ENCODE measurements at regions not wholly inside any gene's neighbourhood (a gene's known extent, or its start where the extent isn't known, plus 50 kb on each side); places are given as distances from the start of the nearest gene placed in this dataset.
A peak's percentile ranks its signal among the peaks of the same experiment; 100 is the strongest.
"Not testable (repeated sequence)": the region's sequence is repeated elsewhere in the genome, so short reads cannot be mapped to it uniquely, and the experiment has no call there.

GRCh38 chr1:5727871-5728643 lies 264.2 kb downstream of the NPHP4 start:
- H3K9me3 ChIP-seq (ENCODE audit: low read depth), result no peaks in the 10 kb centered on the region
- H3K36me3 ChIP-seq, result no peaks in the 10 kb centered on the region
- Mint-ChIP-seq H3K4me3 (no peak overlapping the region), H3K27me3 (ENCODE audit: insufficient read depth, low read depth) (no peaks in the 10 kb centered on the region), H3K9me3 (peaks cover 3% of the 10 kb centered on the region), H3K36me3 (no peaks in the 10 kb centered on the region), H3K4me1 (peaks cover 37% of the 10 kb centered on the region), H3K27ac (peak overlapping the region; percentile 75)
- no peaks in the 10 kb centered on the region for H3K27me3 ChIP-seq
- H3K9ac ChIP-seq, result no peak overlapping the region
- H3K27ac ChIP-seq, result no peak overlapping the region
- no peaks in the 10 kb centered on the region for H4K20me1 ChIP-seq (ENCODE audit: low read depth)
- no peak overlapping the region for H3K4me2 ChIP-seq
- H3K4me3 ChIP-seq, result no peak overlapping the region
- no peaks in the 10 kb centered on the region for H3K79me2 ChIP-seq (ENCODE audit: low read depth)
- H3K4me1 ChIP-seq, result peaks cover 5% of the 10 kb centered on the region
- DNase-seq (ENCODE audit: low spot score), result no peak
- no peak overlapping the region for H2AFZ ChIP-seq (replicated peaks)
- TF ChIP-seq EZH2phosphoT487 (IDR thresholded peaks at IDR 0.05) (no peak), EZH2 (IDR thresholded peaks at IDR 0.05) (no peak), CTCF (IDR thresholded peaks at IDR 0.05) (no peak)
- no peaks in the 10 kb centered on the region for H3F3A ChIP-seq (ENCODE audit: low read depth)

GRCh38 chr1:5727191-5727590 lies 265.0 kb downstream of the NPHP4 start:
- TF ChIP-seq CTCF (IDR thresholded peaks at IDR 0.05), result no peak
- no peak for TF ChIP-seq EZH2phosphoT487 (IDR thresholded peaks at IDR 0.05)
- TF ChIP-seq EZH2 (IDR thresholded peaks at IDR 0.05), result no peak
- H3K27ac Mint-ChIP-seq, result peak overlapping the region; percentile 75

GRCh38 chr1:5726586-5727184 lies 265.5 kb downstream of the NPHP4 start:
- not testable (repeated sequence) for H3K36me3 Mint-ChIP-seq

More at GRCh38 chr1:5727191-5727590, 265.0 kb downstream of the NPHP4 start:
- H3K4me1 Mint-ChIP-seq, result peaks cover 37% of the 10 kb centered on the region
- Histone ChIP-seq H3K36me3 (no peaks in the 10 kb centered on the region), H3K27ac (no peak overlapping the region), H3K9me3 (ENCODE audit: low read depth) (no peaks in the 10 kb centered on the region), H3K79me2 (ENCODE audit: low read depth) (no peaks in the 10 kb centered on the region), H3K27me3 (no peaks in the 10 kb centered on the region), H3K9ac (no peak overlapping the region), H3F3A (ENCODE audit: low read depth) (no peaks in the 10 kb centered on the region), H4K20me1 (ENCODE audit: low read depth) (no peaks in the 10 kb centered on the region), H3K4me3 (no peak overlapping the region), H3K4me2 (peak overlapping the region; percentile 5), H3K4me1 (peaks cover 5% of the 10 kb centered on the region), H2AFZ (replicated peaks) (no peak overlapping the region)
- DNase-seq (ENCODE audit: low spot score), result no peak
- no peaks in the 10 kb centered on the region for H3K27me3 Mint-ChIP-seq (ENCODE audit: insufficient read depth, low read depth)
- no peaks in the 10 kb centered on the region for H3K36me3 Mint-ChIP-seq
- H3K9me3 Mint-ChIP-seq, result peaks cover 3% of the 10 kb centered on the region
- no peak overlapping the region for H3K4me3 Mint-ChIP-seq

More at GRCh38 chr1:5726586-5727184, 265.5 kb downstream of the NPHP4 start:
- H4K20me1 ChIP-seq (ENCODE audit: low read depth); H3K9me3 ChIP-seq (ENCODE audit: low read depth); H3K27me3 ChIP-seq; H2AFZ ChIP-seq (replicated peaks); H3K27ac ChIP-seq; H3K4me3 ChIP-seq; H3K27ac Mint-ChIP-seq; H3F3A ChIP-seq (ENCODE audit: low read depth); H3K9ac ChIP-seq; H3K9me3 Mint-ChIP-seq; DNase-seq (ENCODE audit: low spot score); H3K79me2 ChIP-seq (ENCODE audit: low read depth); H3K27me3 Mint-ChIP-seq (ENCODE audit: insufficient read depth, low read depth); H3K4me3 Mint-ChIP-seq; H3K4me2 ChIP-seq; H3K4me1 ChIP-seq; H3K36me3 ChIP-seq: not testable (repeated sequence)
- peaks cover 37% of the 10 kb centered on the region for H3K4me1 Mint-ChIP-seq

Measured in neural progenitor cell (in vitro differentiated cells).